Activated CD8-positive, alpha-beta T cell treated with anti-CD3 and anti-CD28 coated beads for 36 hours (primary cell): ENCODE measurements at regions not wholly inside any gene's neighbourhood (a gene's known extent, or its start where the extent isn't known, plus 50 kb on each side); places are given as distances from the start of the nearest gene placed in this dataset.

Source experiments
- ATAC-seq: fragments of 200-7000 bp; cut with Tn5 transposase; one replicate; pipeline ENCODE4 v1.10.0; 2021; ENCODE audit warnings: mild to moderate bottlenecking, moderate library complexity
- CTCF ChIA-PET: fragments of 350-600 bp; sonication (Branson Sonifier 250); formaldehyde crosslinking; loops from one replicate; lab custom pipeline; 2021; ENCODE audit warnings: antibody characterized with exemption; lab: Charles Lee
- POLR2A ChIA-PET: fragments of 350-600 bp; sonication (Branson Sonifier 250); formaldehyde crosslinking; loops from one replicate; lab custom pipeline; 2021; ENCODE audit warnings: antibody characterized with exemption; lab: Charles Lee
- DNase-seq: peaks from one replicate; pipeline ENCODE4 v3.0.0-alpha.2; 2020
- H3K27ac Mint-ChIP-seq: one replicate; pipeline ENCODE4 v1.8.0; 2021; ENCODE audit warnings: mild to moderate bottlenecking, mixed read lengths
- H3K27me3 Mint-ChIP-seq: one replicate; pipeline ENCODE4 v1.8.0; 2021; ENCODE audit warnings: mixed read lengths
- H3K36me3 Mint-ChIP-seq: one replicate; pipeline ENCODE4 v1.8.0; 2021; ENCODE audit warnings: low read depth, mixed read lengths
- H3K4me1 Mint-ChIP-seq: one replicate; pipeline ENCODE4 v1.8.0; 2021; ENCODE audit warnings: low read depth, mixed read lengths
- H3K4me3 Mint-ChIP-seq: one replicate; pipeline ENCODE4 v1.8.0; 2021; ENCODE audit warnings: mild to moderate bottlenecking, moderate library complexity, mixed read lengths
- H3K9me3 Mint-ChIP-seq: one replicate; pipeline ENCODE4 v1.8.0; 2021; ENCODE audit warnings: mixed read lengths
- intact Hi-C: fragments of 100-400 bp; cut with micrococcal nuclease; formaldehyde crosslinking; loops from one replicate; pipeline ENCODE4 v1.10.0; 2022
- TF ChIP-seq, protein P1 (sequence below): fragments of 200-600 bp; IDR thresholded peaks from one replicate; pipeline ENCODE4 v1.8.0; 2022; ENCODE audit warnings: antibody characterized with exemption, mild to moderate bottlenecking

DNA sequence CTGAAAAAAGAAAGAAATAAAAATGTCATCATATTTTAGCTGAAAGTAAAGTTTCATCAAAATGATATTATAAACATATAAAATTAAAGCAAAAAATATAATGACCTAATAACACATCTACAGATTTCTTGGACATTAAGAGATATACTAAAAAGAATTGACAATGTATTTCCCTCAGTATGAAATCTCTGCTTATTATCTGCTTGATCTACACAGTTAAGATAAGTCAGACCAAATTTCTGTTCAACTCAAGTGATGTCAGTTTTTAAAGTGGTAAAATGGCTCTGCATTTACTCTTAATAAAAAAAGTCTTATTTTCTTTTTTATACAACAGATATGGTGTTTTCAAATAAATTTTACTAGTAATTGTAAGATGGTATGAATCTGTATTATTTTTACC is 159.4 kb upstream of the SEMA3A start:
- TF ChIP-seq, protein P1, sequence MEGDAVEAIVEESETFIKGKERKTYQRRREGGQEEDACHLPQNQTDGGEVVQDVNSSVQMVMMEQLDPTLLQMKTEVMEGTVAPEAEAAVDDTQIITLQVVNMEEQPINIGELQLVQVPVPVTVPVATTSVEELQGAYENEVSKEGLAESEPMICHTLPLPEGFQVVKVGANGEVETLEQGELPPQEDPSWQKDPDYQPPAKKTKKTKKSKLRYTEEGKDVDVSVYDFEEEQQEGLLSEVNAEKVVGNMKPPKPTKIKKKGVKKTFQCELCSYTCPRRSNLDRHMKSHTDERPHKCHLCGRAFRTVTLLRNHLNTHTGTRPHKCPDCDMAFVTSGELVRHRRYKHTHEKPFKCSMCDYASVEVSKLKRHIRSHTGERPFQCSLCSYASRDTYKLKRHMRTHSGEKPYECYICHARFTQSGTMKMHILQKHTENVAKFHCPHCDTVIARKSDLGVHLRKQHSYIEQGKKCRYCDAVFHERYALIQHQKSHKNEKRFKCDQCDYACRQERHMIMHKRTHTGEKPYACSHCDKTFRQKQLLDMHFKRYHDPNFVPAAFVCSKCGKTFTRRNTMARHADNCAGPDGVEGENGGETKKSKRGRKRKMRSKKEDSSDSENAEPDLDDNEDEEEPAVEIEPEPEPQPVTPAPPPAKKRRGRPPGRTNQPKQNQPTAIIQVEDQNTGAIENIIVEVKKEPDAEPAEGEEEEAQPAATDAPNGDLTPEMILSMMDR = no peak

DNA sequence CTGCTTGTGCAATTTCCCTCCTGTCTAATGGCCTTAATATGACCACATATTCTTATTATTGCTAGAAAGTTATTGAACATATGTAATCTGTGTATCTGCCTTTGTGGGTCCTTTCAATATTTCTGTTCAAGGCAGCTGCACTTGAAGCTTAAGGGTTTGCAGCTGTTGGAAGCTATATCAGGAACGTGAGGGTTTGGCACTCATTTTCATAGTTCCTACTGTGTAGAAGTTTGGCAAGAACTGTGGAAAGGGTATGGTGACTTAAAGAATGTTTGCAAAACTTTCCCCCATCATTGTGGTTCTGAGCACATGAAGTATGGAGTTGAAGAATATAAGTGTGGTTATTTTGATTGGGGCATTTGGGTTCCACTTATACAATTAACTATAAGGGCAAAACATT is 144.7 kb upstream of the SEMA3A start:
- Mint-ChIP-seq H3K9me3 (no peaks in the 10 kb centered on the region), H3K27me3 (no peaks in the 10 kb centered on the region), H3K36me3 (no peaks in the 10 kb centered on the region), H3K4me1 (no peaks in the 10 kb centered on the region), H3K4me3 (no peak overlapping the region), H3K27ac (no peak overlapping the region)
- intact Hi-C loops = no loop called here
- CTCF ChIA-PET = no interaction called here
- TF ChIP-seq, protein P1 = no peak
- ATAC-seq = no peak
- POLR2A ChIA-PET = no interaction called here
- DNase-seq = no peak

More for the DNA sequence above, 159.4 kb upstream of the SEMA3A start:
- intact Hi-C loops = no loop called here
- Mint-ChIP-seq H3K4me3 (no peak overlapping the region), H3K27ac (no peak overlapping the region), H3K36me3 (no peaks in the 10 kb centered on the region), H3K4me1 (no peaks in the 10 kb centered on the region), H3K27me3 (no peaks in the 10 kb centered on the region), H3K9me3 (no peaks in the 10 kb centered on the region)
- CTCF ChIA-PET = no interaction called here
- DNase-seq = no peak
- ATAC-seq = no peak
- POLR2A ChIA-PET = no interaction called here

DNA sequence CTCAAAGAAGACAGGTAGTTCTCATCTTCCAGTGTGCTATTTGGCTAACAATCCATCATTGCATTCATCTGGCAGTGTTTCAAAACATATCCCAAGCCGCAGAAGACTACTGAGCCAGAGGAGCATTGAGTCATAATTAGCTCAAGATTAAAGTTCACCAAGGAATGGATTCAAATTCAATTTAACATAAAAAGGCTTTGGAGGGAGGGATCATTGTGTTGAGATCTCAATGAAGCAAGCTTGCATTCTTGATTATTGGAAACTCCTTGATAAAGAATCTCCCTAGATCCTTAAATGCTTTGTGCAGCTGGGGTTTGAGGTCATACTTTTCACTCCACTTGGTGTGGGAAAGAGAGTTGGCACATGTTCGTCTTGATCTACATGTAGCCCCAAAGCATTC is 142.8 kb upstream of the SEMA3A start:
- ATAC-seq (no peak), DNase-seq (no peak)
- POLR2A ChIA-PET = no interaction called here
- CTCF ChIA-PET = no interaction called here
- H3K36me3 Mint-ChIP-seq = no peaks in the 10 kb centered on the region
- no peaks in the 10 kb centered on the region for H3K4me1 Mint-ChIP-seq
- H3K27ac Mint-ChIP-seq = no peak overlapping the region
- no peaks in the 10 kb centered on the region for H3K9me3 Mint-ChIP-seq
- intact Hi-C loops = no loop called here
- TF ChIP-seq, protein P1 = no peak
- no peak overlapping the region for H3K4me3 Mint-ChIP-seq
- H3K27me3 Mint-ChIP-seq = no peaks in the 10 kb centered on the region

DNA sequence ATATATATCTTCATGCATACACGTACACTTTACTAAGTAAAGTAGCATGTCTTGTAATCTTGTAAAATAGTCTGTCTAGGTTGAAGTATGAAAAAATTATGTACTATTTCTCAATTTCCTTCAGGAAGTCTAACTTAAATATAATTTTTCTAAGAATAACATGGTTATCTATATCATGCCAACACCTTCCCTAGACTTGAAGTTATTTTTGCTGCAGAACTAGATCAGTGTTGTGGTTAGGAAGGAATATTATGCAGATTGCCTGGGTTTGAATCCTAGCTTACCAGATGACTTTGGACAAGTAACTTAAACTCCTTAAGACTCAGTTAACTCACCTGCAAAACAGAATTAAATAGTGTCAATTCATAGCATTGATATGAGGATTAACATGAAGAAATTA is 142.2 kb upstream of the SEMA3A start:
- H3K27me3 Mint-ChIP-seq = no peaks in the 10 kb centered on the region

DNA sequence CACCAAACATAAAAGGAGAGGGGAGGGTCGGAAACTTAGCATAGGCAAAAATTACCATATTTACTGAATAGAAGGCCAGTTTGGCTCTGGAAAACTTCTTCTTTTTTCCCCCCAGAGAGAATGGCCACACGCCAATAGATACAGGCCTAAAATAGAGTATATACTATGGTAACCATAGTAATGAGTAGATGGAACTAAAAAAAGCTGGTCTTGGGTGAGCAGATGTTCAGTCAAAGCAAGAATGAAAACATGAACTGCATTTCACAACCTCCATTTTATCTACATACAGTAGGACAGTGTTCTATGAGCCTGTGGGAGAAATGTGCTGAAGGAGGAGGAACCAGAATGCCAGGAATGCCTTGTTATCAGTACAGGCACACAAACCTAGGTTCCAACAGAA is 141.7 kb upstream of the SEMA3A start:
- CTCF ChIA-PET = no interaction called here
- POLR2A ChIA-PET = no interaction called here
- Mint-ChIP-seq H3K4me1 (no peaks in the 10 kb centered on the region), H3K9me3 (no peaks in the 10 kb centered on the region), H3K27ac (no peak overlapping the region), H3K36me3 (no peaks in the 10 kb centered on the region), H3K27me3 (no peaks in the 10 kb centered on the region), H3K4me3 (no peak overlapping the region)
- no peak for ATAC-seq
- intact Hi-C loops = no loop called here
- no peak for DNase-seq
- TF ChIP-seq, protein P1 = no peak

More for the DNA sequence above, 142.2 kb upstream of the SEMA3A start:
- Mint-ChIP-seq H3K36me3 (no peaks in the 10 kb centered on the region), H3K27ac (no peak overlapping the region), H3K9me3 (no peaks in the 10 kb centered on the region), H3K4me1 (no peaks in the 10 kb centered on the region), H3K4me3 (no peak overlapping the region)
- DNase-seq (no peak), ATAC-seq (no peak)
- intact Hi-C loops = no loop called here
- TF ChIP-seq, protein P1 = no peak
- POLR2A ChIA-PET = no interaction called here
- CTCF ChIA-PET = no interaction called here
